GM21447 (cell line): ENCODE measurements at regions not wholly inside any gene's neighbourhood (a gene's known extent, or its start where the extent isn't known, plus 50 kb on each side); places are given as distances from the start of the nearest gene placed in this dataset.
"Not testable (repeated sequence)": the region's sequence is repeated elsewhere in the genome, so short reads cannot be mapped to it uniquely, and the experiment has no call there.

ENCODE experiments used
- ATAC-seq: cut with Tn5 transposase; IDR thresholded peaks from one replicate; pipeline ENCODE4 v1.9.1; 2021; ENCODE audit not compliant: unreplicated experiment

GRCh38 chr15:69704229-69704628 lies 251.6 kb downstream of the RPLP1 start:
- ATAC-seq: no peak

- no peak for ATAC-seq
Observed at GRCh38 chr15:69704700-69705099, 252.1 kb downstream of the RPLP1 start.

- ATAC-seq: no peak
Observed at GRCh38 chr15:69706353-69707097, 253.9 kb downstream of the RPLP1 start.

- ATAC-seq: not testable (repeated sequence)
Observed at GRCh38 chr15:69707241-69707640, 254.6 kb downstream of the RPLP1 start.

- not testable (repeated sequence) for ATAC-seq
Observed at GRCh38 chr15:69708436-69709122, 256.0 kb downstream of the RPLP1 start.

GRCh38 chr15:69712991-69713390 lies 260.4 kb downstream of the RPLP1 start:
- ATAC-seq: no peak

- peak; percentile 97 for ATAC-seq
Observed at GRCh38 chr15:69713726-69714559, 261.3 kb downstream of the RPLP1 start.

- ATAC-seq: no peak
Observed at GRCh38 chr15:69715210-69715609, 262.6 kb downstream of the RPLP1 start.

- ATAC-seq: no peak
Observed at GRCh38 chr15:69718436-69718835, 265.8 kb downstream of the RPLP1 start.

GRCh38 chr15:69718916-69719315 lies 266.3 kb downstream of the RPLP1 start:
- ATAC-seq: no peak

GRCh38 chr15:69719527-69720240 lies 267.1 kb downstream of the RPLP1 start:
- no peak for ATAC-seq

GRCh38 chr15:69720536-69720935 lies 267.9 kb downstream of the RPLP1 start:
- no peak for ATAC-seq

- ATAC-seq: no peak
Observed at GRCh38 chr15:69722924-69723323, 270.3 kb downstream of the RPLP1 start.

GRCh38 chr15:69723404-69724096 lies 270.9 kb downstream of the RPLP1 start:
- no peak for ATAC-seq

- ATAC-seq: no peak
Observed at GRCh38 chr15:69724333-69724732, 271.7 kb downstream of the RPLP1 start.

GRCh38 chr15:69725275-69725674 lies 272.7 kb downstream of the RPLP1 start:
- no peak for ATAC-seq

- no peak for ATAC-seq
Observed at GRCh38 chr15:69725957-69726356, 273.3 kb downstream of the RPLP1 start.

GRCh38 chr15:69727121-69727924 lies 274.7 kb downstream of the RPLP1 start:
- ATAC-seq: no peak

GRCh38 chr15:69729167-69729748 lies 276.6 kb downstream of the RPLP1 start:
- ATAC-seq: no peak
